ENCODE measurements at regions not wholly inside any gene's neighbourhood (a gene's known extent, or its start where the extent isn't known, plus 50 kb on each side); places are given as distances from the start of the nearest gene placed in this dataset.

DNA sequence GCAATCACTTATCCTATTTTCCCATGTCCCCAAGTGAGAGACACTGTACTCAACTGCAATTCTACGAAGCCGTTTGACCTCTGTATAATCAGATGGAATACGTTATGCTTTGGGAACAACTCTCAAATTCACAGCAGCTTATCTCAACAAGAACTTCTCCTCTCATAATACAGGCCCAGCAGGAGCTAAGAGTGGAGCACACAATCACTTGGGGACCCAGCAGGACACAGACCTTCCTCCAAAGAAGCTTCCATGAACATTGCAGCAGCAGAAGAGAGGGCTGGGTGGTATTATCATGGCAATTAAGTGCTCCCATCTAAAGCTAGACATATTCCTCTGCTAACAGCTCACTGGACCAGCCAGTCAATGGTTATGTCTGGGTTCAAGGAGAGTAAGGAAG is 428.3 kb upstream of the MIR17HG start:
- no peaks in the 10 kb centered on the region for H3K36me3 ChIP-seq (ENCODE audit: low read depth, low read length)
- no peak overlapping the region for H3K4me2 ChIP-seq (ENCODE audit: low read length)
- intact Hi-C loops (cut with micrococcal nuclease): no loop called here
- no peaks in the 10 kb centered on the region for H3K9me3 ChIP-seq (ENCODE audit: low read length)
- H3K4me3 ChIP-seq (ENCODE audit: low read length): no peak overlapping the region
- DNase-seq (no peak), ATAC-seq (no peak)
- no TSS peak for BruUV-seq (replicated peaks)
- TF ChIP-seq, protein P1, sequence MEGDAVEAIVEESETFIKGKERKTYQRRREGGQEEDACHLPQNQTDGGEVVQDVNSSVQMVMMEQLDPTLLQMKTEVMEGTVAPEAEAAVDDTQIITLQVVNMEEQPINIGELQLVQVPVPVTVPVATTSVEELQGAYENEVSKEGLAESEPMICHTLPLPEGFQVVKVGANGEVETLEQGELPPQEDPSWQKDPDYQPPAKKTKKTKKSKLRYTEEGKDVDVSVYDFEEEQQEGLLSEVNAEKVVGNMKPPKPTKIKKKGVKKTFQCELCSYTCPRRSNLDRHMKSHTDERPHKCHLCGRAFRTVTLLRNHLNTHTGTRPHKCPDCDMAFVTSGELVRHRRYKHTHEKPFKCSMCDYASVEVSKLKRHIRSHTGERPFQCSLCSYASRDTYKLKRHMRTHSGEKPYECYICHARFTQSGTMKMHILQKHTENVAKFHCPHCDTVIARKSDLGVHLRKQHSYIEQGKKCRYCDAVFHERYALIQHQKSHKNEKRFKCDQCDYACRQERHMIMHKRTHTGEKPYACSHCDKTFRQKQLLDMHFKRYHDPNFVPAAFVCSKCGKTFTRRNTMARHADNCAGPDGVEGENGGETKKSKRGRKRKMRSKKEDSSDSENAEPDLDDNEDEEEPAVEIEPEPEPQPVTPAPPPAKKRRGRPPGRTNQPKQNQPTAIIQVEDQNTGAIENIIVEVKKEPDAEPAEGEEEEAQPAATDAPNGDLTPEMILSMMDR (conservative IDR thresholded peaks at IDR 0.05; ENCODE audit: low read depth, low read length): no peak
- TF ChIP-seq EZH2phosphoT487 (IDR thresholded peaks at IDR 0.05; ENCODE audit: borderline replicate concordance, low read length) (no peak), EZH2 (IDR thresholded peaks at IDR 0.05; ENCODE audit: low read length, unreplicated experiment) (no peak)
- no peak overlapping the region for H2AFZ ChIP-seq (ENCODE audit: low read length)
- no peaks in the 10 kb centered on the region for H3K9me2 ChIP-seq (replicated peaks; ENCODE audit: low read length)
- H3F3A ChIP-seq (ENCODE audit: low read length, unreplicated experiment): no peaks in the 10 kb centered on the region
- 0 out of 2 replicates have a peak, but pooled peaks cover 5% of the 10 kb centered on the region for H3K4me1 ChIP-seq (ENCODE audit: insufficient read depth, low read length)
- ChIA-PET CTCF (no interaction called here), POLR2A (ENCODE audit: unreplicated experiment) (no interaction called here)
- H3K27ac ChIP-seq (ENCODE audit: low read length): no peak overlapping the region
- no peaks in the 10 kb centered on the region for H3K27me3 ChIP-seq (ENCODE audit: low read length)
- H3K79me2 ChIP-seq (ENCODE audit: low read length): no peaks in the 10 kb centered on the region
- H4K20me1 ChIP-seq (ENCODE audit: low read length): no peaks in the 10 kb centered on the region
- no peak overlapping the region for H3K9ac ChIP-seq (ENCODE audit: low read length)

DNA sequence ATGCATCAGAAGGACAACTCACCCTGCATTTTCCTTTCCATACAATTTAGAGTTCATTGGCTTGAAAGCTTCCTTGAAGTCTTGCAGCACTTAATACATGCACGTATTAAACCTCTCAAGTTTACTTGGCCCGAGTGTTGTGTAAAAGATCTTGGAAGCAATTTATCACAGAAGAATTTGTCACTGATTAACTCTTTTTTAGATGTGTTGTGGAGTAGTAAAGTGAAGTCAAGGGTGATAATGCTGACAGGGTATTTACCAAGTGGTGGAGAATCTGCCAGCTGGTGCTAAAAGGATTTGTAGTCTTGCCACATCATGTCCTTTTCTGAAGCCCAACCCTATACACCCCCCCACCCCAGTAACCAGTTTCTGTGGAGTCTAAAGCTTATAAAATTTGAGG is 421.0 kb upstream of the MIR17HG start:
- H3K9ac ChIP-seq (ENCODE audit: low read length): no peak overlapping the region
- no peaks in the 10 kb centered on the region for H3K79me2 ChIP-seq (ENCODE audit: low read length)
- ChIA-PET CTCF (no interaction called here), POLR2A (ENCODE audit: unreplicated experiment) (no interaction called here)
- H3K4me1 ChIP-seq (ENCODE audit: insufficient read depth, low read length): no peaks in the 10 kb centered on the region
- H3K4me3 ChIP-seq (ENCODE audit: low read length): no peak overlapping the region
- H3K9me2 ChIP-seq (replicated peaks; ENCODE audit: low read length): no peaks in the 10 kb centered on the region
- H3K27ac ChIP-seq (ENCODE audit: low read length): no peak overlapping the region
- no peaks in the 10 kb centered on the region for H3F3A ChIP-seq (ENCODE audit: low read length, unreplicated experiment)
- H4K20me1 ChIP-seq (ENCODE audit: low read length): no peaks in the 10 kb centered on the region
- no TSS peak for BruUV-seq (replicated peaks)
- no peak overlapping the region for H3K4me2 ChIP-seq (ENCODE audit: low read length)
- H3K9me3 ChIP-seq (ENCODE audit: low read length): no peaks in the 10 kb centered on the region
- H2AFZ ChIP-seq (ENCODE audit: low read length): no peak overlapping the region
- 0 out of 2 replicates have a peak, but pooled peaks have one; percentile 11 for ATAC-seq
- H3K36me3 ChIP-seq (ENCODE audit: low read depth, low read length): no peaks in the 10 kb centered on the region
- no peak for TF ChIP-seq EZH2 (IDR thresholded peaks at IDR 0.05; ENCODE audit: low read length, unreplicated experiment)
- TF ChIP-seq, protein P1 (conservative IDR thresholded peaks at IDR 0.05; ENCODE audit: low read depth, low read length): no peak
- no peak for TF ChIP-seq EZH2phosphoT487 (IDR thresholded peaks at IDR 0.05; ENCODE audit: borderline replicate concordance, low read length)
- no peak for DNase-seq
- no peaks in the 10 kb centered on the region for H3K27me3 ChIP-seq (ENCODE audit: low read length)
- intact Hi-C loops (cut with micrococcal nuclease): no loop called here

DNA sequence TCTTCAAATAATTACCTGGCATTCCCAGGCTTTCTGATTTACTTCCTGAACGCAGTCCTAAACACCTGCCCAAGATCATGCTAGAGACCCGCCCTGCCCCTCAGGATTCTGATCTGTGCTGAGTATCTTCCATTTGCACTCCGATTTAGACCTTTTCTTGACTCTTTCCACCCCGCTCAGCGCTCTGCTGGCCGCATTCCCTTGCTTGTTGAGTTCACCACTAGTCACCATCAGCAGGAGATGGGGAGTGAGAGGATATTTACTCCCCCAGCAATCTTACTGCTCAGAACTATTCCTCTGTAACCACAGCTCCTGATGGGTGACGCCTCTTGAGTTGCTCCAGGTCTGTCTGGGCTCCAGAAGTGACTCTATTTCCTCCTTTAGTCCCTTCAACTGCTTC is 419.4 kb upstream of the MIR17HG start:
- BruUV-seq (replicated peaks): no TSS peak
- Histone ChIP-seq H3K9ac (ENCODE audit: low read length) (no peak overlapping the region), H3K9me3 (ENCODE audit: low read length) (no peaks in the 10 kb centered on the region), H2AFZ (ENCODE audit: low read length) (no peak overlapping the region), H3K4me3 (ENCODE audit: low read length) (no peak overlapping the region), H3K79me2 (ENCODE audit: low read length) (no peaks in the 10 kb centered on the region), H3K27ac (ENCODE audit: low read length) (no peak overlapping the region), H3F3A (ENCODE audit: low read length, unreplicated experiment) (no peaks in the 10 kb centered on the region), H3K36me3 (ENCODE audit: low read depth, low read length) (no peaks in the 10 kb centered on the region), H3K9me2 (replicated peaks; ENCODE audit: low read length) (no peaks in the 10 kb centered on the region), H4K20me1 (ENCODE audit: low read length) (no peaks in the 10 kb centered on the region), H3K27me3 (ENCODE audit: low read length) (no peaks in the 10 kb centered on the region), H3K4me1 (ENCODE audit: insufficient read depth, low read length) (peaks cover 6% of the 10 kb centered on the region), H3K4me2 (ENCODE audit: low read length) (no peak overlapping the region)
- ATAC-seq (no peak), DNase-seq (no peak)
- no peak for TF ChIP-seq EZH2phosphoT487 (IDR thresholded peaks at IDR 0.05; ENCODE audit: borderline replicate concordance, low read length)
- TF ChIP-seq, protein P1 (conservative IDR thresholded peaks at IDR 0.05; ENCODE audit: low read depth, low read length): no peak
- TF ChIP-seq EZH2 (IDR thresholded peaks at IDR 0.05; ENCODE audit: low read length, unreplicated experiment): no peak
- ChIA-PET POLR2A (ENCODE audit: unreplicated experiment) (no interaction called here), CTCF (no interaction called here)
- intact Hi-C loops (cut with micrococcal nuclease): no loop called here
